ENCODE measurements at regions not wholly inside any gene's neighbourhood (a gene's known extent, or its start where the extent isn't known, plus 50 kb on each side); places are given as distances from the start of the nearest gene placed in this dataset.
A peak's percentile ranks its signal among the peaks of the same experiment; 100 is the strongest.

GRCh38 chr16:52191531-52192134 lies 355.3 kb downstream of the TOX3 start:
- H3K4me2 ChIP-seq (ENCODE audit: low read length) = no peak overlapping the region
- BruUV-seq (replicated peaks) = no TSS peak
- intact Hi-C loops (cut with micrococcal nuclease) = loop anchor here (1.0 kb wide), 3 partner anchors 670 to 831 kb away; no protein-coding TSS in a partner anchor
- DNase-seq (ENCODE audit: low read depth, low spot score) (peak; percentile 29), ATAC-seq (no peak)
- H2AFZ ChIP-seq (ENCODE audit: low read depth, low read length, poor library complexity, severe bottlenecking) = no peak overlapping the region
- peaks cover 0 to 6% of the 10 kb centered on the region in 2 experiments; a peak in 2 of 4 replicates for H3K9me3 ChIP-seq (ENCODE audit: control insufficient read depth in 1 of 2, insufficient read depth in 1 of 2, low read depth in 1 of 2, low read length in 2 of 2)
- TF ChIP-seq CTCF (IDR thresholded peaks at IDR 0.05 in 2 of 3, conservative IDR thresholded peaks at IDR 0.05 in 1 of 3; ENCODE audit: borderline replicate concordance in 1 of 3, insufficient read depth in 1 of 3, low read depth in 2 of 3, low read length in 2 of 3) (peak; percentile 39 to 89 (median 80); a peak in 5 of 6 replicates), MAX (IDR thresholded peaks at IDR 0.05) (no peak), ELF1 (IDR thresholded peaks at IDR 0.05; ENCODE audit: borderline replicate concordance, low read depth) (no peak), TCF7L2 (IDR thresholded peaks at IDR 0.05; ENCODE audit: borderline replicate concordance, extremely low read depth, insufficient read depth, insufficient read length) (no peak), CBX3 (IDR thresholded peaks at IDR 0.05; ENCODE audit: low read depth) (no peak), ZNF274 (IDR thresholded peaks at IDR 0.05; ENCODE audit: low read depth, low read length) (no peak), SP1 (IDR thresholded peaks at IDR 0.05; ENCODE audit: low read depth) (no peak), REST (IDR thresholded peaks at IDR 0.05; ENCODE audit: low read depth) (no peak), RAD21 (IDR thresholded peaks at IDR 0.05; ENCODE audit: low read depth) (peak; percentile 71), ZFX (IDR thresholded peaks at IDR 0.05) (no peak), EZH2 (IDR thresholded peaks at IDR 0.05) (no peak), EZH2phosphoT487 (IDR thresholded peaks at IDR 0.05; ENCODE audit: borderline replicate concordance) (no peak), ZBTB33 (IDR thresholded peaks at IDR 0.05; ENCODE audit: extremely low read depth, insufficient replicate concordance, low read length) (no peak), POLR2AphosphoS5 (IDR thresholded peaks at IDR 0.05; ENCODE audit: low read depth, low read length) (no peak), POLR2A (IDR thresholded peaks at IDR 0.05; ENCODE audit: borderline replicate concordance, extremely low read depth, insufficient read depth, insufficient read length) (no peak), YY1 (IDR thresholded peaks at IDR 0.05; ENCODE audit: extremely low read depth, insufficient replicate concordance, low read depth, low read length) (peak; percentile 50)
- TF ChIP-seq, protein P1, sequence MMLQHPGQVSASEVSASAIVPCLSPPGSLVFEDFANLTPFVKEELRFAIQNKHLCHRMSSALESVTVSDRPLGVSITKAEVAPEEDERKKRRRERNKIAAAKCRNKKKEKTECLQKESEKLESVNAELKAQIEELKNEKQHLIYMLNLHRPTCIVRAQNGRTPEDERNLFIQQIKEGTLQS (IDR thresholded peaks at IDR 0.05) = no peak
- H3K4me1 ChIP-seq (ENCODE audit: control insufficient read depth in 1 of 2, insufficient read depth in 2 of 2, low read length in 2 of 2) = no peaks in the 10 kb centered on the region
- no peak overlapping the region for H3K27ac ChIP-seq (ENCODE audit: low read depth, low read length)
- no peaks in the 10 kb centered on the region for H3K36me3 ChIP-seq (ENCODE audit: control insufficient read depth in 1 of 2, insufficient read depth in 2 of 2, low read length in 2 of 2)
- no peak overlapping the region for H3K9ac ChIP-seq (ENCODE audit: low read length)
- H3K4me3 ChIP-seq (replicated peaks in 1 of 2; ENCODE audit: low read depth in 1 of 2, low read length in 2 of 2) = no peak overlapping the region
- no peaks in the 10 kb centered on the region for H4K20me1 ChIP-seq (ENCODE audit: insufficient read depth)
- ChIA-PET CTCF (interaction anchor here (1.0 to 2.1 kb wide), 7 partner anchors 9 to 1092 kb away, joined by 3 to 16 read pairs (median 6); no protein-coding TSS in a partner anchor), RAD21 (ENCODE audit: low non-redundant PET in 1 of 2, low total read pairs in 2 of 2, uncharacterized antibody in 2 of 2, unreplicated experiment in 2 of 2) (interaction anchor here (0.6 to 1.1 kb wide), 6 partner anchors 675 to 830 kb away, joined by 3 to 7 read pairs (median 4); no protein-coding TSS in a partner anchor), POLR2A (no interaction called here)
- H3K9me2 ChIP-seq (ENCODE audit: insufficient read depth) = no peaks in the 10 kb centered on the region
- H3K27me3 ChIP-seq (ENCODE audit: insufficient read depth, low read length) = no peaks in the 10 kb centered on the region
- H3K79me2 ChIP-seq (ENCODE audit: insufficient read depth, low read length) = no peaks in the 10 kb centered on the region
